Neural progenitor cell (in vitro differentiated cells): ENCODE measurements at regions not wholly inside any gene's neighbourhood (a gene's known extent, or its start where the extent isn't known, plus 50 kb on each side); places are given as distances from the start of the nearest gene placed in this dataset.

Experiments
- EZH2 ChIP-seq: fragments of 200-600 bp; sonication (generic); IDR thresholded peaks from 2 replicates; pipeline ENCODE4 v1.6.1; 2017; ENCODE audit warnings: antibody characterized with exemption, mild to moderate bottlenecking, moderate library complexity
- EZH2phosphoT487 ChIP-seq: fragments of 200-600 bp; sonication (generic); IDR thresholded peaks from 2 replicates; pipeline ENCODE4 v1.6.1; 2017; ENCODE audit warnings: antibody characterized with exemption
- TF ChIP-seq, protein P1 (sequence below): fragments of 200-600 bp; sonication (generic); IDR thresholded peaks from 2 replicates; pipeline ENCODE4 v1.5.1; 2017; ENCODE audit warnings: antibody characterized with exemption, mild to moderate bottlenecking

- TF ChIP-seq, protein P1, sequence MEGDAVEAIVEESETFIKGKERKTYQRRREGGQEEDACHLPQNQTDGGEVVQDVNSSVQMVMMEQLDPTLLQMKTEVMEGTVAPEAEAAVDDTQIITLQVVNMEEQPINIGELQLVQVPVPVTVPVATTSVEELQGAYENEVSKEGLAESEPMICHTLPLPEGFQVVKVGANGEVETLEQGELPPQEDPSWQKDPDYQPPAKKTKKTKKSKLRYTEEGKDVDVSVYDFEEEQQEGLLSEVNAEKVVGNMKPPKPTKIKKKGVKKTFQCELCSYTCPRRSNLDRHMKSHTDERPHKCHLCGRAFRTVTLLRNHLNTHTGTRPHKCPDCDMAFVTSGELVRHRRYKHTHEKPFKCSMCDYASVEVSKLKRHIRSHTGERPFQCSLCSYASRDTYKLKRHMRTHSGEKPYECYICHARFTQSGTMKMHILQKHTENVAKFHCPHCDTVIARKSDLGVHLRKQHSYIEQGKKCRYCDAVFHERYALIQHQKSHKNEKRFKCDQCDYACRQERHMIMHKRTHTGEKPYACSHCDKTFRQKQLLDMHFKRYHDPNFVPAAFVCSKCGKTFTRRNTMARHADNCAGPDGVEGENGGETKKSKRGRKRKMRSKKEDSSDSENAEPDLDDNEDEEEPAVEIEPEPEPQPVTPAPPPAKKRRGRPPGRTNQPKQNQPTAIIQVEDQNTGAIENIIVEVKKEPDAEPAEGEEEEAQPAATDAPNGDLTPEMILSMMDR = no peak
- no peak for TF ChIP-seq EZH2
- no peak for TF ChIP-seq EZH2phosphoT487
Observed at GRCh38 chr6:103017878-103018277, 1624.4 kb downstream of the GRIK2 start.
